ENCODE measurements at regions not wholly inside any gene's neighbourhood (a gene's known extent, or its start where the extent isn't known, plus 50 kb on each side); places are given as distances from the start of the nearest gene placed in this dataset.

GRCh38 chr9:129252937-129253802 lies 75.1 kb upstream of the IER5L start:
- no peak for ATAC-seq

GRCh38 chr9:129250786-129251185 lies 72.7 kb upstream of the IER5L start:
- ATAC-seq = no peak

GRCh38 chr9:129247285-129248153 lies 69.5 kb upstream of the IER5L start:
- ATAC-seq = no peak

GRCh38 chr9:129245276-129245675 lies 67.2 kb upstream of the IER5L start:
- ATAC-seq = no peak

GRCh38 chr9:129242971-129243561 lies 65.0 kb upstream of the IER5L start:
- no peak for ATAC-seq

- ATAC-seq = no peak
These were observed 64.3 kb upstream of the IER5L start for GRCh38 chr9:129242191-129242941.

GRCh38 chr9:129241725-129242124 lies 63.7 kb upstream of the IER5L start:
- ATAC-seq = no peak

- no peak for ATAC-seq
These were observed 62.6 kb upstream of the IER5L start for GRCh38 chr9:129240581-129241211.

- no peak for ATAC-seq
These were observed 62.0 kb upstream of the IER5L start for GRCh38 chr9:129239946-129240490.

- ATAC-seq = no peak
These were observed 59.7 kb upstream of the IER5L start for GRCh38 chr9:129237803-129238202.

- ATAC-seq = no peak
These were observed 59.1 kb upstream of the IER5L start for GRCh38 chr9:129237164-129237611.

GRCh38 chr9:129236441-129237145 lies 58.5 kb upstream of the IER5L start:
- no peak for ATAC-seq

GRCh38 chr9:129235931-129236331 lies 57.9 kb upstream of the IER5L start:
- no peak for ATAC-seq

GRCh38 chr9:129235041-129235930 lies 57.2 kb upstream of the IER5L start:
- no peak for ATAC-seq

- no peak for ATAC-seq
These were observed 56.4 kb upstream of the IER5L start for GRCh38 chr9:129234491-129234890.

GRCh38 chr9:129232839-129233591 lies 55.0 kb upstream of the IER5L start:
- no peak for ATAC-seq

GRCh38 chr9:129231759-129232158 lies 53.7 kb upstream of the IER5L start:
- no peak for ATAC-seq

GRCh38 chr9:129231022-129231739 lies 53.1 kb upstream of the IER5L start:
- no peak for ATAC-seq
